HG02763 (cell line): ENCODE measurements at regions not wholly inside any gene's neighbourhood (a gene's known extent, or its start where the extent isn't known, plus 50 kb on each side); places are given as distances from the start of the nearest gene placed in this dataset.

Source experiments
- ATAC-seq: cut with Tn5 transposase; IDR thresholded peaks from one replicate; pipeline ENCODE4 v1.9.1; 2021; ENCODE audit warnings: mild to moderate bottlenecking, moderate library complexity; ENCODE audit not compliant: unreplicated experiment

DNA sequence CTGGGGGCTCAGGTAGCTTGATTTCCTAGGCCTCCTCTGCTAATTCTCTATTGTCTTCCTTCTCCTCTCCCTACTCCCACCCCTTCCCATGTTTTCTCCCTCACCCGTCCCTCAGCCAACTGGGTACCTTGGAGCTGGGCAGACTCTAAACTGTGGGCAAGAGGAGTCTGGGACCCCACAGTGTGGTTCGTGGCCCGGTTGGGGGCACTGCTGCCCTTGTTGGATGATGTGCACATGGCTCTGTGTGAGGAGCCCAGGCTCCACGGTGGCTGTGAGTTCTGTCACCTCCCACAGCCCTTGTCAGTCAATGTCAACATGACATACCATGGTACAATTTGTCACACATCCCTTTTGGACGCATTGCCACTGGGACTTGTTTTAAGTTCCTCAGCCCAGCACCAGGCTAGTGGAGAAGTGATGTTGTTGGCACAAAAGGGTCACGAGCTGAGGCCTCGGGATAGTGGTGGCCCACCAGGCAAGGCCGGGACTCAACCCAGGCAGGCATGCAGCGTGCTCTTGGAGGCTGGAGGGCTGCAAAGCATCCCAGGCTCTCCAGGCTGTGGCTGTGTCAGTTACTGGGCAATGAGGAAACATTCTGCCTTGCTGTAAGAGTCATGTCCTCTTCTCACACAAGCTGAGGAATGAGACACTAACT is 142.3 kb downstream of the TLE3 start:
- no peak for ATAC-seq

DNA sequence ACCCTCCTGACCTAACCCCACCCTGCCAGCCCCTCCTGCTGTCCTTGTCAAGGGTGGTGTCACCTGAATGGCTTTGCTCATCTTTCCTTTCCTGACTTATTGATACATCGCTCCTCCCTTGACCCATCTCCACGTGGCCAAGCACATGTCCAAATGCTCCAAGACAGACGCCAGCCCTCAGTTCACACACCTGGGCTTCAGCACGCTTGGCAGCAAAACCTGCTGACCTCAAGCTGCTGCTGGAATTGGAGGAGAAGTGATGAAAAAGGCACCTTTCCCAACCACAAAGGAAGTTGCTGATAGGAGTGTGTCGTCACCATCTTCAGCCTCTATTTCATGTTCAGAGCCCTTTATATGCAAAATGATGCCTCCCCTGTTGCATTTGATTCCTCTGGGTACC is 141.3 kb downstream of the TLE3 start:
- no peak for ATAC-seq

DNA sequence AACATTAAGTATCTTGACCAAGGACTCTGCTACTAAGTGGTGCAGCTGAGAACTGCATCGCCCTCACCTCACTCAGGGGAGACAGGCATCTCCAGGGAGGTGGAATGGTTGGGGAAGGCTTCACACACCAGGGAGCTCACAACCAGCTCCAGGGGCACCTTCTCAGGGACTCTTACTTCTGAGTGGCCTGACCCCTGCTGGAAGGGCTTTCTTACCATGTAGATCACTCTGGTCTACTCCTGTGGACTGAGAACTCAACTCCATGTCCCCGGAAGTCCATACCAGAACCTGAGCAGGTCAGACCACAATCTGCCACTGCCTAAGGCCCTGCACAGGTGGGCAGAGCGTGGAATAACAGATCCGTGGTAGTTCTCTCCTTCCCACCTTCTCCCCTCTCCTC is 140.5 kb downstream of the TLE3 start:
- no peak for ATAC-seq

- no peak for ATAC-seq
Observed at GRCh38 chr15:69958496-69959084, 139.1 kb downstream of the TLE3 start.

GRCh38 chr15:69962561-69962960 is 135.2 kb downstream of the TLE3 start:
- ATAC-seq, result no peak

GRCh38 chr15:69963385-69963784 is 134.3 kb downstream of the TLE3 start:
- ATAC-seq, result no peak

DNA sequence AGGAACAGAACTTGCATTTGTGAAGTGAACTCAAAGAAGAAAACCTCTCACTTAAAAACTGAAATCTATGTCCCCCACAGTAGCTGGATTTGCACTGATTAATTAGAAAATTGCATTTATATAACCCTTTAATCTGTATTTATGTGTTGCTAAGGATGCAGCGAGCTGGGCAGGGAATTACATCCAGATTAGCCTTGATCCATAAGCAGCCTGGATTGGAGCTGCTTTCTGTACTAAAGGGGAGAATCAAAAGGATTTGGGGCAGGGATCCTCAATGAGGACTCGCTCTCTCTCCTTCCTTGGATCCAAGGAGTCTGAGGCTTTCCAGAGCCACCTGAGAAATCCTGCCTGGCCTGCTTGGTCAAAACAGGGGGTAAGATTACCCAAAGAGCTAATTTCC is 125.9 kb downstream of the TLE3 start:
- ATAC-seq, result no peak

DNA sequence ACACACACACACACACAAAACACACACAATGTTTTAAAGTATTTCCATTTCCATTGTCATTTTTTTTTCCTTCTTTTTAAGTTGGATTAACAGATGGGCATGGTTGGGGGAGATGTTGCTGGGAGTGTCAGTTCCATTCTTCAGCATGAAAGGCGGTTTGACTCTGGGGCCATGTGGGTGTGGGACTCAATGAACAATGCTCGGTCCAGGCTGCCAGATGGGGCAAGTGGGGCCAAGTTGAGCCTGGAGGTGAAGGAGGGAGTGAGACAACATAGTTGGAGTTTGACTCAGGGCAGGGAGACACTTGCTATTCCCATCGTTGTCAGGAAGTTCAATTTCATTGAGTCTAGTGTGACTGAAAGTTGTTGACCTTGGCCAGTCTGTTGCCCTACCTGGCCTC is 125.3 kb downstream of the TLE3 start:
- ATAC-seq, result no peak

- ATAC-seq, result no peak
Observed at GRCh38 chr15:69973102-69973714, 124.5 kb downstream of the TLE3 start.

GRCh38 chr15:69973880-69974279 is 123.8 kb downstream of the TLE3 start:
- ATAC-seq, result no peak

DNA sequence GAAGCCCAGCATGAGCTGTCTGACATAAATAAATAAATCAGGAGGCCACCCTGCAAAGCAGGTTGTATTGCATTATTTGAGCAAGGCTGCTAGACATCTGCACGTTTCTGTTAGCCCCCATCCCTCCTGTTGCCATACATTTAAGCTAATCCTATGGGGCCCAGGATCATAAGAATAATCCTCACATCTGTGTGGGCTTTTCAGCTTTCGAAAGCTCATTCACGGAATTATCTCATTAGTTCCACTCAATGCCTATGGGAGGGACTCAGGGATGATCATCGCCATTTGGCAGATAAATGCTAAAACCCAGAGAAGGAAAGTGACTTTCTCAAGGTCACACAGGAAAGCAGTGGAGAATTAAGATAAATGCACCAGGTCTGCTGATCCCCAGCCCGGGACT is 123.4 kb downstream of the TLE3 start:
- no peak for ATAC-seq

GRCh38 chr15:69976366-69976994 is 121.2 kb downstream of the TLE3 start:
- no peak for ATAC-seq

DNA sequence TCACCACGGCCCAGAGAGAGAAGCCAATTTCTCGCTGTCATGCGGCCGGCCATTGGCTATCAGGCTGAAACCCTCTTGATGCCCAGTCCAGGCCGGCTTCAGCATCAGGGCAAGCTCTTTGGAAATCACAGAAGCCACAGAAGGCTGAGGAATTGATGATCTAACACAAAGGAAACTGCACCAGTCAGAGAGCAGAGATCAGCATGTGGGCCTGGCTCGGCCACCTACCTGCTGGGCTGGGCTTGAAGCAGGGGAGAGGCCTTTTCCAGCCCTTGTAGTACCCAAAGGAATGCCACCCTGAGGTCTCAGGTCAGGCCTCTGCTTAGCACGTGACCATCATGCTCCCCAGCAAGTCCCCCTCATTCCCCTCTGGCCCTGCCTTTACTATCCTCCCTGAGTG is 119.1 kb downstream of the TLE3 start:
- no peak for ATAC-seq

DNA sequence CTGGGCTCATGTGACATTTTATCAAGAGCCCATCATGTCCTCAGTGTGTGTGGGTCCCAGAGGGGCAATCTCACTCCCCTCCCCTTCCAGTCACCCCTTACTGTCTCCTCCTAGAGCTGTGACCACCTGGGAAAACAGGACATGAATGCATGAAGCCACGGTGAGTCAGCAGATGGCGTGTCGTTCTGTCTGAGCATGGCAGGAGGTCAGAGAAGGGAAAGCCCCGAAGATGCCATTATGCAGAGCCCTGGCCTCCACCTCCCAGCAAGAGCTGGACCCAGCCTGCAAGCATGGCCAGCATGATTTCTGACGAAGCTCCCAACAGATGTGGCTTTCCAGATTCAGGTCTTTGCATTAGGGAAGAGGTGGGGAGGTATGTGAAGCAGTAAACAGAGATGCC is 118.5 kb downstream of the TLE3 start:
- peak; percentile 54 for ATAC-seq

GRCh38 chr15:69979783-69980182 is 117.9 kb downstream of the TLE3 start:
- peak; percentile 77 for ATAC-seq

- ATAC-seq, result no peak
Observed at GRCh38 chr15:69980341-69981059, 117.2 kb downstream of the TLE3 start.

GRCh38 chr15:69982037-69982436 is 115.7 kb downstream of the TLE3 start:
- ATAC-seq, result no peak

- no peak for ATAC-seq
Observed at GRCh38 chr15:69983696-69984265, 113.9 kb downstream of the TLE3 start.

DNA sequence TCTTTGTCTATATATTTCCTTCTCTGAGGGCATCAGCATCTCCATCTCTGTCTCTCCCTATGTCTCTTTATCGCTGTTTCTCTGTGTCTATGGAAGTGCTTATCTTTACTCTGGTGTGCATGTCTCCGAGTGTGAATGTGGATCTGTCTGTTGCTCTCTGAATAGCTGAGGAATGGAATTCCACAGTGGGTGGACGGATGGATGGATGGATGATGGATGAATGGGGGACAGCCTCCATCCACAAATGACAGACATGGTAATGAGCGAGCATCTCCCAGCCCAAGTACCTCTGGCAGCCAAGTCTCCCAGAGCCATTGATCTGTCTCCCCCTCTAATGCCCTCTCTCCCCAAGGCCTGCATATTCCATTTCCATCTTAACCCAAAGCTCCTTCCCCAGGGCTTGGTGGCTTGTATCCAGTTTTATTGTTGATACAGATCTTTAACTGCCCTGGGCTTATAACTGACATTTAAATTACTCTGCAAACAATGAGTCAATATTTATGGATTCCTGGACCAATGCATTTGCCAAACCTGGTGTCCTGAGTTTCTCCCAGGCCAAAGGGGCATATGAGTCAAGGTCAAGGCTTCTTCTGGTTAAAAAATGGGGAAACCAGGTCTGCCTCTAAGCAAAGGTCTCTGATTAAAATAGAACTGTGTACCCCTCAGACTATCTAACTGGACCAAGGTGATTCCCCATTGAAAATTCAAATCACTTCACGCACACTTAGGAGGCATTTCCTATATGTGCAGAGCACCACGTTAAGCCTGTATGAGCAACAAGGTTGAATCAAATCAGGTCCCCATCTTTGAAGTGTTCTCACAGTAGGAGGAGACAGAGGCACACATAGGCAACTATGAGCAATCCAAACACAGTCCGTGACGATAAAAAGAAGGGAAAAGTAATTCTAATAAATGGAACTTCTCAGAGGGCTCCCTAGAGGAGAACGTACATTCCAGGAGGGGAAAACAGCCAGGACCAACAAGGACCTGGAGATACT is 109.9 kb downstream of the TLE3 start:
- ATAC-seq, result no peak
